ENCODE measurements at regions not wholly inside any gene's neighbourhood (a gene's known extent, or its start where the extent isn't known, plus 50 kb on each side); places are given as distances from the start of the nearest gene placed in this dataset.

- Histone ChIP-seq H3K27ac (no peak overlapping the region), H3K27me3 (ENCODE audit: low read depth) (no peaks in the 10 kb centered on the region), H3K9me3 (no peaks in the 10 kb centered on the region), H3K4me1 (peaks cover 10% of the 10 kb centered on the region), H3K4me3 (no peak overlapping the region), H3K36me3 (no peaks in the 10 kb centered on the region)
- ATAC-seq (no peak), DNase-seq (no peak)
- intact Hi-C loops (cut with DNase I), result no loop called here
- TF ChIP-seq, protein P1, sequence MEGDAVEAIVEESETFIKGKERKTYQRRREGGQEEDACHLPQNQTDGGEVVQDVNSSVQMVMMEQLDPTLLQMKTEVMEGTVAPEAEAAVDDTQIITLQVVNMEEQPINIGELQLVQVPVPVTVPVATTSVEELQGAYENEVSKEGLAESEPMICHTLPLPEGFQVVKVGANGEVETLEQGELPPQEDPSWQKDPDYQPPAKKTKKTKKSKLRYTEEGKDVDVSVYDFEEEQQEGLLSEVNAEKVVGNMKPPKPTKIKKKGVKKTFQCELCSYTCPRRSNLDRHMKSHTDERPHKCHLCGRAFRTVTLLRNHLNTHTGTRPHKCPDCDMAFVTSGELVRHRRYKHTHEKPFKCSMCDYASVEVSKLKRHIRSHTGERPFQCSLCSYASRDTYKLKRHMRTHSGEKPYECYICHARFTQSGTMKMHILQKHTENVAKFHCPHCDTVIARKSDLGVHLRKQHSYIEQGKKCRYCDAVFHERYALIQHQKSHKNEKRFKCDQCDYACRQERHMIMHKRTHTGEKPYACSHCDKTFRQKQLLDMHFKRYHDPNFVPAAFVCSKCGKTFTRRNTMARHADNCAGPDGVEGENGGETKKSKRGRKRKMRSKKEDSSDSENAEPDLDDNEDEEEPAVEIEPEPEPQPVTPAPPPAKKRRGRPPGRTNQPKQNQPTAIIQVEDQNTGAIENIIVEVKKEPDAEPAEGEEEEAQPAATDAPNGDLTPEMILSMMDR (IDR thresholded peaks at IDR 0.05), result no peak
Observed at GRCh38 chr5:58231041-58231440, 228.8 kb downstream of the PLK2 start.

GRCh38 chr5:58228896-58229295 is 231.0 kb downstream of the PLK2 start:
- intact Hi-C loops (cut with DNase I), result no loop called here
- no peak overlapping the region for H3K4me3 ChIP-seq
- H3K4me1 ChIP-seq, result no peaks in the 10 kb centered on the region
- no peaks in the 10 kb centered on the region for H3K36me3 ChIP-seq
- DNase-seq (no peak), ATAC-seq (no peak)
- H3K9me3 ChIP-seq, result no peaks in the 10 kb centered on the region
- TF ChIP-seq, protein P1 (IDR thresholded peaks at IDR 0.05), result no peak
- no peak overlapping the region for H3K27ac ChIP-seq
- H3K27me3 ChIP-seq (ENCODE audit: low read depth), result no peaks in the 10 kb centered on the region

- H3K27ac ChIP-seq, result no peak overlapping the region
- H3K27me3 ChIP-seq (ENCODE audit: low read depth), result no peaks in the 10 kb centered on the region
- intact Hi-C loops (cut with DNase I), result no loop called here
- no peaks in the 10 kb centered on the region for H3K9me3 ChIP-seq
- no peak for DNase-seq
- TF ChIP-seq, protein P1 (IDR thresholded peaks at IDR 0.05), result no peak
- no peaks in the 10 kb centered on the region for H3K36me3 ChIP-seq
- no peak for ATAC-seq
- H3K4me3 ChIP-seq, result no peak overlapping the region
- no peaks in the 10 kb centered on the region for H3K4me1 ChIP-seq
Observed at GRCh38 chr5:58227858-58228257, 232.0 kb downstream of the PLK2 start.

DNA sequence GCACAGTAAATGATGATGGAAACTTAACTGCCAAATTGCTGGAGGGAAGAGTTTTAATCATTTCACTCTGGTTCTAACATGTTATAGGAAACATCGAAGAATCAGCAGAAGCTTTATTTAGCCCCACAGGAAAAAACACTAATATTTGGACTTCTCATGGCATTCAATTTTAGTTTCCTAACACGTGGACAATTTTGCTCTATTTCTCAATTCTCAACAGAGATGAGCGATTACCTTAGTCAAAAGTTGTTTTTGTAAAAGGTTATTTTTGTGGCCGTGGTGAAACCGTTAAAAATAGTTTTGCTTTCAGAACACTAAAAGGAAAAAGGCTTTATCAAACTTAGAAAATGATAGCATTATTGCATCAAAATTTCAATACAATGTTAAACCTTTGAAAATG is 235.2 kb downstream of the PLK2 start:
- Histone ChIP-seq H3K27me3 (ENCODE audit: low read depth) (no peaks in the 10 kb centered on the region), H3K27ac (no peak overlapping the region), H3K36me3 (no peaks in the 10 kb centered on the region), H3K9me3 (no peaks in the 10 kb centered on the region), H3K4me3 (no peak overlapping the region), H3K4me1 (no peaks in the 10 kb centered on the region)
- intact Hi-C loops (cut with DNase I), result no loop called here
- DNase-seq (no peak), ATAC-seq (no peak)
- TF ChIP-seq, protein P1 (IDR thresholded peaks at IDR 0.05), result no peak

GRCh38 chr5:58224221-58224620 is 235.7 kb downstream of the PLK2 start:
- no peak for ATAC-seq
- DNase-seq, result no peak
- Histone ChIP-seq H3K36me3 (no peaks in the 10 kb centered on the region), H3K27ac (no peak overlapping the region), H3K27me3 (ENCODE audit: low read depth) (no peaks in the 10 kb centered on the region), H3K4me3 (no peak overlapping the region), H3K9me3 (no peaks in the 10 kb centered on the region), H3K4me1 (no peaks in the 10 kb centered on the region)
- TF ChIP-seq, protein P1 (IDR thresholded peaks at IDR 0.05), result no peak
- intact Hi-C loops (cut with DNase I), result no loop called here

DNA sequence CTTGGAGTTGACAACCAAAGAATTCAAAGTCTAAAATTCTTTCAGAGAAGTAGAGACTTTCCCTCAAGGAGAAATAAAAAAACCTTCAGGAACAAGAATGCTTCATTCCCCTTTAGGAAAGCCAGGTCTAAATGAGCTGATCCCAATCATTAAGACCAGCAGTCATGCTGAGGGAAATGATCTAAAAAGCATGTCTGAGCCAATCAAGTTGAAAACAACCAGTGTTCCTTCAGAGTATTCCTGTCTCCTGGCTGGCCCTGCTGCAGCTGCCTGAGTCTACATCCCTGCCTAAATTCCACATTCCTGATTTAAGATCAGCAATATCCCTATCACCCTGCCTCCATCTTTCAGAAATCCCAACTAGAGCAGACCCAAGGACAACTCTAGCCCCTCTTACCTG is 244.5 kb downstream of the PLK2 start:
- Histone ChIP-seq H3K36me3 (no peaks in the 10 kb centered on the region), H3K9me3 (no peaks in the 10 kb centered on the region), H3K4me1 (no peaks in the 10 kb centered on the region), H3K27ac (no peak overlapping the region), H3K27me3 (ENCODE audit: low read depth) (no peaks in the 10 kb centered on the region), H3K4me3 (no peak overlapping the region)
- TF ChIP-seq, protein P1 (IDR thresholded peaks at IDR 0.05), result no peak
- intact Hi-C loops (cut with DNase I), result no loop called here
- DNase-seq (no peak), ATAC-seq (no peak)

Measured in lower lobe of right lung (tissue), 2 donors.